ENCODE measurements at regions not wholly inside any gene's neighbourhood (a gene's known extent, or its start where the extent isn't known, plus 50 kb on each side); places are given as distances from the start of the nearest gene placed in this dataset.
"Not testable (repeated sequence)": the region's sequence is repeated elsewhere in the genome, so short reads cannot be mapped to it uniquely, and the experiment has no call there.

GRCh38 chr5:136453986-136454758 is 88.8 kb upstream of the TRPC7 start:
- DNase-seq: no peak

- no peak for DNase-seq
These were observed 87.9 kb upstream of the TRPC7 start for GRCh38 chr5:136453199-136453598.

- not testable (repeated sequence) for DNase-seq
These were observed 82.2 kb upstream of the TRPC7 start for GRCh38 chr5:136447576-136447975.

- DNase-seq: no peak
These were observed 81.2 kb upstream of the TRPC7 start for GRCh38 chr5:136446565-136446964.

- not testable (repeated sequence) for DNase-seq
These were observed 78.8 kb upstream of the TRPC7 start for GRCh38 chr5:136444099-136444498.

- DNase-seq: no peak
These were observed 74.0 kb upstream of the TRPC7 start for GRCh38 chr5:136439367-136439766.

- DNase-seq: no peak
These were observed 70.7 kb upstream of the TRPC7 start for GRCh38 chr5:136435946-136436543.

- DNase-seq: no peak
These were observed 69.5 kb upstream of the TRPC7 start for GRCh38 chr5:136434795-136435194.

GRCh38 chr5:136432705-136433104 is 67.4 kb upstream of the TRPC7 start:
- DNase-seq: no peak

GRCh38 chr5:136430081-136430480 is 64.7 kb upstream of the TRPC7 start:
- DNase-seq: no peak

GRCh38 chr5:136427426-136427825 is 62.1 kb upstream of the TRPC7 start:
- DNase-seq: no peak

GRCh38 chr5:136425921-136426320 is 60.6 kb upstream of the TRPC7 start:
- DNase-seq: no peak

GRCh38 chr5:136424835-136425584 is 59.7 kb upstream of the TRPC7 start:
- DNase-seq: peak; percentile 92

GRCh38 chr5:136423944-136424606 is 58.7 kb upstream of the TRPC7 start:
- DNase-seq: no peak

GRCh38 chr5:136420168-136420898 is 55.0 kb upstream of the TRPC7 start:
- DNase-seq: no peak

- no peak for DNase-seq
These were observed 53.0 kb upstream of the TRPC7 start for GRCh38 chr5:136418301-136418700.
